GM21390 (cell line): ENCODE measurements at regions not wholly inside any gene's neighbourhood (a gene's known extent, or its start where the extent isn't known, plus 50 kb on each side); places are given as distances from the start of the nearest gene placed in this dataset.
"Not testable (repeated sequence)": the region's sequence is repeated elsewhere in the genome, so short reads cannot be mapped to it uniquely, and the experiment has no call there.

ENCODE experiments used
- ATAC-seq: cut with Tn5 transposase; IDR thresholded peaks from one replicate; pipeline ENCODE4 v1.9.1; 2021; ENCODE audit not compliant: unreplicated experiment

DNA sequence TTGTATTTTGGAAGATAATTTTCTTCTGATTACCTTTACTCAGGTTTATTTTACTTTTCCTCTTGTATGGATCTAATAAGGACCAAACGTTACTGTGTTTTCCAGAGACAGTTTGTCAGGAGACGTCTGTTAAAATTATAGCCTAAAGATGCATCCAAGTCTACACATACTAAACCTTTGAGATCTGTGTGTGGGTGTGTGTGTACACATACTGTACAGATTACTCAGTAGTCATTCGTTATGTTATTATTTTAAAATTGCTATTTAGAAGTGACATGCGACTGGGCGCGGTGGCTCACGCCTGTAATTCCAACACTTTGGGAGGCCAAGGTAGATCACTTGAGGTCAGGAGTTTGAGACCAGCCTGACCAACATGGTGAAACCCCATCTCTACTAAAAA lies 51.6 kb upstream of the CNTLN start:
- ATAC-seq, result no peak

DNA sequence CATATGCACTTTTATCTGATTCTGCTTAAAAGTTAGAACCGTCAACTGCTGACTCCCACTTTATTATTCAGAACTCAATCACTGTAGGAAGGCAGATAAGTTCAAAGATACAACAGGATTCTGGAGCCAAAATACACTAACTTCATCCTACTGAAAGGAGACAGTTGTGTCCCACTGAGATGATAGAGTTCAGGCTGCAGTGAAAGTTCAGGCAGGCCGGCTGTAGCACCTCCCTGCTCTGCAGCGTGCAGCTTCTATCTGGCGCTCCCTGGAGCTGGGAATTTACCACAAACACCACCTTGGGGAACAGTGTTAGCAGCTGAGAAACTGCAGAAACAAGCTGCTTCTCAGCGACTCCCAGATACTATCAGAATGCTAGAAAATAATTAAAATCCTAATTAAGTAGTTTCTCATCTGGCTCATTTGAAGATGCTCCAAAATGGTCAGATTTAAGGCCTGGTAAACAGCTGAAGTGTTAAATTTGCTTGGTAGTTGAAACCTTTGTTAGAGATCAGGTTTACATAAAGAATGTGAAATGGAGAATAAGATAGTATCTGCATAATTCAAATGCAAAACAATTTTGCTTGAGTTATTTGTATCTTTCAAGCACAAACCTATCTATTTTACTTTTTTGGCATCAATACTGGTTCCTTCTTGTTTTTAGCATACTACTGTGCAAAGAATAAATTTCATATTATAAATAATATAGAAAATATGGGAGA lies 52.3 kb upstream of the CNTLN start:
- ATAC-seq, result no peak

DNA sequence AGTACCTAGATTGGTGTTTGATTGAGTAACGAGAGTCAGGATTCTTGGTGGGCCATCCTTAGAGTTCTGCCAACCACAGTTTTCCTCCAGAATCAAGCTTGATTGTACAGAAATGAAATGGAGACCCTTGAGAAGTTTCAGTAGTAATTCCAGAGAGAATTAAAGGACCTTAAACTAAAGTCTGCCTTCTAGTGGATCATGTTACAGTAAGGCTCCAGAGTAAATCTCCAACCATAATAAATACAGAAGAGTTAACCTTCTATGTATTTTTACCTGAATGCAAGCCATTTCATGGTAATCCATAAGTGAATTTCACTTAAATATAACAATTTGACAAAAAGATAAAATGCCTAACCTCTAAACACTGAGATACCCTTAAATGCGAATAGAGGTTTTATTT lies 53.0 kb upstream of the CNTLN start:
- ATAC-seq, result no peak

DNA sequence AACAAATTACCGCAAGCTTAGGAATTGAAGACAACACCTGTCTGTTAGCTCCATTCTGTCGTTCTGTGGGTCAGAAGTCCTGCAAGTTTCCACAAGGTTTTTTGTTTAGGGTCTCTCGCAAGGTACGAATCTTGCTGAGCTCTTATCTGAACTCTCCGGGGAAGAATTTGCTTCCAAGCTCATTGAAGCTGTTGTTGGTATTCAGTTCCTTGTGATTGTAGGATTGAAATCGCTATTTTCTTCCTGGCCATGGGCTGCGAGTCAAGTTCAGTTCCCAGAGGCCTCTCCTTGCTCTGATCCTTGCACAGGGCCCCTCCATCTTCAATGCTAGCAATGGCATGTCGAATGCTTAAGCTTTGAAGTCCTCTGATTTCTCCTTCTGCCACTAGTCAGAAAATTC lies 53.5 kb upstream of the CNTLN start:
- no peak for ATAC-seq

DNA sequence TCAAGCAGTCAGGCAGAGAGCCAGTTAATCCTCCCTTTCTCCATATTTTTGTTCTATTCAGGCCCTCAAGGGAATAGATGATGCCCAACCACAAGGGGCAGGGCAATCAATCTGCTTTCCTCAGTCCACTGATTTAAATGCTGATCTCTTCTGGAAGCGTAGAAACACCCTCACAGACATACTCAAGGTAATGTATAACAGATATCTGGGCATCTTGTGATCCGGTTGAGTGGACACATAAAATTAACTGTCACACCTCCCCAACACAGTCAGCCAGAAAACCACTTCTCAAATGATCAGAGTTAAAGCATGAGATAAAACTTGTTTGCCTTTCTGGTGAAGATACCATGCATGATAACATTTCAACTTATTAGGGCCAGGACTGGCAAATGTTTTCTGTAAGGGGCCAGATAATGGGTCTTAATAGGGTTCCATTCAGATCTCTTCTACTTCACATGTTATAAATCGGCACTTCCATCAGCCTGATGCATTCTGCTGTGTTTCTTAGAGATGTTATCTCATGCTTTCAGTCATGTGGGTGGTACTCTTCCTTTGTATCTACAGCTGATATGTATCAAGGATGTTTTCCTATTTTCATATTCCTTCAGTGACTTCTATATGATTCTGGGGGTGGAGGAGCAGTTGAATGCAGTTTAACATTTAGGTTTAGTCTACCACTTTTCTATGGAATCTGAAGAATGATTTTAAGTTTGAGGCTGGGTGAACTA lies 58.9 kb upstream of the CNTLN start:
- no peak for ATAC-seq

DNA sequence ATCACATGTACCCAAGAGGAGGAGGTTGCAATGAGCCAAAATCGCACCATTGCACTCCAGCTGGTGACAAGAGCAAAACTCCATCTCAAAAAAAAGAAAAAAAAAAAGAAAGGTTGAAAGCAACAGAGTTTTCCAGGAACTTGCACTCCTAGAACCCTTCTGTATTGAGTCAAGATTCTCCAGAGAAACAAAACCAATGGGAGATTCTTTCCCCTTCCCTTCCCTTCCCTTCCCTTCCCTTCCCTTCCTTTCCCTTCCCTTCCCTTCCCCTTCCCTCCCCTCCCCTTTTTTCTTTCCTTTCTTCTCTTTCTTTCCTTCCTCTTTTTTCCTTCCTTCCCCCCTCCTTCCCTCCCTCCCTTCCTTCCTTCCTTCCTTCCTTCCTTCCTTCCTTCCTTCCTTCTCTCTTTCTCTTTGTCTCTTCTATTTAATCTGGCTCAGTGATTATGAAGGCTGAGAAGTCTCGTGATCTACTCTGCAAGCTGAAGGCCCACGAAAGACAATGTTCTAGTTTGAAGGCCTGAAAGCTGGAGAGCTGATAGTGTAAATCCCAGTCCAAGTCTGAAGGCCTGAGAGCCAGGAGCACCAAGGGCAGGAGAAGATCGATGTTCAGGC lies 59.6 kb upstream of the CNTLN start:
- no peak for ATAC-seq

DNA sequence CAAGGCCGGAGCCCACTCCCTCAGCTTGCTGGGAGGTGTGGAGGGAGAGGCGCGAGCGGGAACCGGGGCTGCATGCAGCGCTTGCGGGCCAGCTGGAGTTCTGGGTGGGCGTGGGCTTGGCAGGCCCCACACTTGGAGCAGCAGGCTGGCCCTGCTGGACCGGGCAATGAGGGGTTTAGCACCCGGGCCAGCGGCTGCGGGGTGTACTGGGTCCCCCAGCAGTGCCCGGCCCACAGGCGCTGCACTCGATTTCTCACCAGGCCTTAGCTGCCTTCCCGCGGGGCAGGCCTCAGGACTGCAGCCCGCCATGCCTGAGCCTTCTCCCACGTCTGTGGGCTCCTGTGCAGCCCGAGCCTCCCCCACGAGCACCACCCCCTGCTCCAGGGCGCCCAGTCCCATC lies 62.3 kb upstream of the CNTLN start:
- not testable (repeated sequence) for ATAC-seq

DNA sequence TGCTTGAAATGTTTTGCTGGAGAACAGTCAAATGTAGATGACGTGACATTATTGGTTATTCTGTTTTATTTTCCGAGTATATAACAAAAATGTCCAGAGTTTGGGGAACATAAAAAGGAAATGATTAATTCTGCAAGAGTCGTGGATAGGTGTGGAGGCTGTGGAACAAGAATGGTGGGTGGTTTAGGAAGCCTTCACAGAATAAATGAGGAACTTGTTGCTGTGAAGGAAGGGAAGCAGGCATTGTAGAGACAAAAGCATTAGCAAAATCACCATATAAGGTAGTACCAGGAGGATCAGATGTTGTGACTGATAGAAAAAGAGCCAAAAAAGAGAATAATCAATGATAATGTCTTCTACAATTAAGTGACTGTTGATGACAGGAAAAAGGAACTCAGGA lies 66.2 kb upstream of the CNTLN start:
- no peak for ATAC-seq

DNA sequence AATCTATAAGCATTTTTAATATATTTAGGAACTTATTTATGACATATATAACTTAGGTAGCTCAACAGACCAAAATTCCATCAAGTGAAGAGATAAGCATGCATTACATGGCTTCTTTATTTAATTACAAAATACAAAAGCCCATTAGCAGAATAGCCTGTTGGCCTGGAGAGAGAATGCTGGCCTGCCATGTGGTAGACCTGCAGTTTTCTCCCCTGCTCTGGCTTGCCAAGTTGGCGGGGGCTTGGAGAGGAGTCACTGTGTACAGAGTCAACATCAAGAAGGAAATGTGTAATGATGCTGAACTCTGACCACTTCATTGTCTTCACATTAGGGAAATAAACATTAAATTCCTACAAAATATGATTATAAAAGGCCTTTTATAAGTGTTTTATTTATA lies 69.8 kb upstream of the CNTLN start:
- no peak for ATAC-seq

DNA sequence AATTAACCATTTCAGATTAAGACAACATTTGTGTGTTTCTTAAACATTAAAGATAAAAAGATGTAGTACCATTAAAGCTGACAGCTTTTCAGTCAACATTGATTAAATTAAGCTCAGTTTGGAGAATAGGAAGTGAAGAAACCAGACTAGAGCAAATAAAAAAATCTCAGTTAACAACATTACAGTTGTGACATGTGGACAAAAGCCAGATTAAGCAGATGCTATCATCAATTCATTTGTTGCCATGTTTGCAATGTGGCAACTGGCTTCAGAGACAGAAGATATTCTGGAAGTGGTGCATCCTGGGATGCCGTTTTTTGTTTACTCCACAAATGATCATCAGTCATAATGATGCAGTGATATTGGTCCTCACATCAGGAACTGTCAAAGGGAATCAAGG lies 70.3 kb upstream of the CNTLN start:
- no peak for ATAC-seq

DNA sequence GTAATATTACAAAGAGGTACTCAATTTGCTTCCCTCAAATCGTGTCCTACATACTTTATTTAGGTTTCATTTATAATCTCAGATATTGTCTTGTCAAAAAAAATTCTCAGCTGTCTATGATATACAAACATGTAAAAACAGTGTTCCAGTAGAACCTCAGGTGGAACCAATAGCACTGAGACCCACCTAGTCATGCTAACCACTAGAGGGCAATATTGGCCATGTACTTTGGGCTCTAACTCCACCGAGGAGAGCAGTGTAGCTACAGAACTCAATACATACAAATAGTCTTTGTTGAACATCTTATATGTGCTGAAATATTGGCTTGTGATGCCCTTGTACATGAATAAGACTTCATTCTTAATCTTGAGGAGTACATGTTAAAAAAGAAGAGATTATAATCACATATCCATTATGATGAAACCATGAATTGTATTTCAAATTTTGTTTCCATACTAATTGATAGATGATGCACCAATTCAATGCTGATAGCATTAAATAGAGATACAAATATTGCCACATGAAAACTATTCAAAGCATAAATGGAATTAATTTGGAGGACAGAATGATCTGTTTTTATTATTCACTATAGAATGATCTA lies 71.2 kb upstream of the CNTLN start:
- ATAC-seq, result peak; percentile 88

DNA sequence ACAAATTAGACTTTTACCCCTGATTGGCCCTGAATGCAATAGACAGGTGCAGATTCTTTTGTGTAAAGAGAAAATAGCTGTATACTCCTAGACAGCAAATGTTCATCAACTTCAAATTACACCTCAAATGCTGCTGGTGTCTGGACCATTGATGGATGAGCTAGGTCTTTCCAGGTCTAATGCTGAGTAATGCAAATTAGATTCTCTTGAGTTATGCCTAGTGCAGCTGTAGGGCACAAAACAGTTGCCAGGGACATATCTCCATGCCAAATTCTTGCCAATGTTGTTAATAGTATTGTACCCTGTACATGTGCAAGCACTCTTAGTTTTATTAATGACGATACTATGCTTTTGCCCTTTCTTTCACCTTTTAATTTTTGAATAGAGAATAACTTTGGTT lies 72.3 kb upstream of the CNTLN start:
- no peak for ATAC-seq

DNA sequence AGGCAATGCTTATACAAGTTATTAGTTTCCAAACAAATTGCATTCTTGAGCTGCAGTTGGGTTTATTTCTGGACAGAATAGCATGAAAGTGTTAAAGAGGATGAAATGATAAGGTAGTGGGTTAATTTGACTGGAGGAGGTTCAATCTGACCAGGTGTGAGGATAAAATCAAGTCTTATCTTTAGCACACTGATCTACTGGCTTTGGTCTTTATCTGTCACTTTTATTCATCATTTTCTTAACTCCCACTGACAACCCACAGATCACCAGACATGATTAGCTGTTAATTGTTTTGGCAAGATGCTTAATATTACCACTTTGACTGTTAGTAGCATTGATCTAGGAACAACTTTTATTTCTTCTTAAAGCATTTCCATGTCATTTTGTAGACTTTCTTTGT lies 74.4 kb upstream of the CNTLN start:
- ATAC-seq, result no peak

DNA sequence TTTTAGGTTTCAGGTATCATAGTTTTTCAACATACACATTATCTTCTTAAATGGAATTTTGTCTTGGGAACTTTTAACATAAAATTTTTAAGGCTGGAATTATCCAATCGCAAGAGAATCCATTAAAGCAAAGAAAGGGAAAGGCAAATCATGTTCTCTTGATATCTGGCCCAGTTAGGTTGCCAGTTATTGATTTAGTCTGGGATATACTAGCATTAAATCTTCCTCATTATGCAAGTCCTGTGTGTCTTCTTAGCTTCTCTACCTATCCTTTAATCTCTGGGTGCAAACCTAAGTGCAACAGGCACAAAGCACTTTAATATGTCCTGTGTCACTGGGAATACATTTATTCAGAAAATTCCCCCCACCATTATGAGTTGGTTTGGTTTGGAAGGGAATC lies 75.4 kb upstream of the CNTLN start:
- ATAC-seq, result no peak

DNA sequence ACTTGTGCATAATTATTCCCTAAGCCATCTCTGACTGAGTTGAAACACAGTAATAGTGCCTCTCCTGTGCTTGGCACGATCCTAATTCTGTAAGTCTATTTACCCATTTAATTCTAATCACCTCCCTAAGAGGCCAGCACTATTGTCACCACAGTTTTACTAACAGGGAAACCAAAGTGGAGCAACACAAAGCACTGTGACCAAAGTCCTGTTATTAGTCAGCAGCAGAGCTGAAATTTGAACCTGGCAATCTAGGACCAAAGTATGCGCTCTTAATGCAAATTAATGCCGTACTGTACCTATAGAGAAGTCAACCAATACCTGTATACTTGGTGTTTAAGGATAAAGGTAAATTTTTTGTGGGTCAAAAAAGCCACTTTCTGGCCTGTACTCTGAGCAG lies 77.1 kb upstream of the CNTLN start:
- ATAC-seq, result no peak

DNA sequence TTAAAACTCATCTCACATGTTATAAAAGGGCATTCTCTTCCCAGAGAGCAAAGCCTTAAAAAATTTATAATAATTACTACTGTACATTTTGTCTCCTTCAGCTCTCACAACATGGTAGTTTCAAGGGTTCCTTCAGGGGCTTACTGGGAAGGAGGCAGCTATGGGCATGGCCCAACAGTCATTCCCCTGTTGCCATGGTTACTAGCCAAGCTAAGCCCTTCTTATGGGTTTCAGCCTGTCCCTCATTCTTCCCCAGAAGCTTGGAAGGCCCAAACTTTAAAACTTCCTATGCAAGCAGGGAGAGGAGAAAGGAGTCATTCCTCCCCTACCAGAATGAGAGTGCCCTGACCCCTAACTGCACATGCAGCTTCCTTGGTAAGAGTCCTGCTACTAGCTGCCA lies 82.2 kb upstream of the CNTLN start:
- ATAC-seq, result no peak

DNA sequence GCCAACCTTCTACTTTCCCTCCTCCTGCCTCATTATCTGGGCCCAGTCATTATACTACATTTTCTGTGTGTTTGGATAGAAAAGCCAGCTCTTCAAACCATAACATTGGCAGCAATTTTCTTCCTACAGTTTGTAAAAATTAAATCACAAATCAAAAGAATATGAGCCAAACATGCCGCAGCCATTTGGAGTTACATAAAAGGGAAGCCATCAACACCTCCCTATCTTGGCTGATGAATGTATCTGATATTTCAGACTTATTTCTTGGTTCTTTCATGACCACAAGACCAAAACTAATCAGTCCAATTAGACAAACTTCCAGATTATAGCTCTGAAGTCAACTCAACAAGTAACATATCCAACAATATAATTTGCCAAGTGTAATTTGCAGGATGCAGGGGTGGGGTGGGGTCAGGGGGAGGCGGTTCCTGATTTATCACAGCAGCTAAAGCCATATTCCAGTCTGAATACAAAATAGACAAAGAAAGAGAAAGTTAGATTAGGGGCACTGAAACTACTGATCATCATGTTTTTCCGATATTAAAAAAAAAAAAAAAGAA lies 89.4 kb upstream of the CNTLN start:
- no peak for ATAC-seq

DNA sequence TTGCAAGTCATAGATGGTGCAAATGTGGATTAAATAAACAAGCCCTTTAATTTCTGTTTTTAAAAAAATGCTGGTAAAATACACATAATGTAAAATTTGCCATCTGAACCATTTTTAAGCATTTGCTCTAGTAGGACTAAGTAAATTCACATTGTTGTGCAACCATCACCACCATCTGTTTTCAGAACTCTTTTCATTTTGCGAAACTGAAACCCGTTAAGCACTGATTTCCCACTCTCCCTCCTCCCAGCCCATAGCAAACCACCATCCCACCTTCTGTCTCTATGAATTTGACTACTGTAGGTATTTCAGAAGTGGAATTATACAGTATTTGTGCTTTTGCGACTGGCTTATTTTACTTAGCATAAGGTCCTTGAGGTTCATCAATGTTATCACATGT lies 103.3 kb upstream of the CNTLN start:
- ATAC-seq, result no peak

DNA sequence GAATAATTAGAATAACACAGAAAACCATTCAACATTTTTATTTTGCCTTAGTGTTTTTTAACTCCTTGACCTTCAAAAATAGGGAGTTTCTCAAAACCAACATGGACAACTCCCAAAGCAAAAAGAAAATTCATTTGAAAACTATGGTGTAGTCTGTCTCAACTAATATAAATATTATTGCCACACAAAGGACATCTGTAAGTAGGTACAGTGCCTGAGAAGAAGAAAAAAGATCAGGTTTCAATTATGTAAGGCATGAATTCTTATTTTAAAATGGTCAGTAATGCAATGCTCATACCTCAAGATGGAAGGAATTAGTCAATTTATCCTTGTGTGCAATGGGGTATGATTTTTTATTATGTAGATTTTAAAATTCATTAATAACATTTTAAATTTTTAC lies 109.6 kb upstream of the CNTLN start:
- ATAC-seq, result no peak

DNA sequence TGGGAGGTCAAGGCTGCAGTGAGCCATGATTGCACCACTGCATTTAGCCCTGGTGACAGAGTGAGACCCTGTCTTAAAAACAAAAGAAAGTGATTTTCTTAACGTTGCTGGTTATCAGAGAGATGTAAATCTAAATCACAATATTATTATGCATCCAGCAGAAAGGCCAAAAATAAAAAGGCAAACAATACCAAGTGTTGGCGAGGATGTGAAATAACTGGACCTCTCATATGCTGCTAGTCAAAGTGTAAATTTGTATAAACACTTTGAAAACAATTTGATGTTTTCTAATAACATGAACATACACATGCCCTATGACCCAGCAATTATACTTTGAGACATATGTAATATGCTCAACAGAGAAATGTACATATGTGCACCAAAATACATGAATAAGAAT lies 110.7 kb upstream of the CNTLN start:
- no peak for ATAC-seq

DNA sequence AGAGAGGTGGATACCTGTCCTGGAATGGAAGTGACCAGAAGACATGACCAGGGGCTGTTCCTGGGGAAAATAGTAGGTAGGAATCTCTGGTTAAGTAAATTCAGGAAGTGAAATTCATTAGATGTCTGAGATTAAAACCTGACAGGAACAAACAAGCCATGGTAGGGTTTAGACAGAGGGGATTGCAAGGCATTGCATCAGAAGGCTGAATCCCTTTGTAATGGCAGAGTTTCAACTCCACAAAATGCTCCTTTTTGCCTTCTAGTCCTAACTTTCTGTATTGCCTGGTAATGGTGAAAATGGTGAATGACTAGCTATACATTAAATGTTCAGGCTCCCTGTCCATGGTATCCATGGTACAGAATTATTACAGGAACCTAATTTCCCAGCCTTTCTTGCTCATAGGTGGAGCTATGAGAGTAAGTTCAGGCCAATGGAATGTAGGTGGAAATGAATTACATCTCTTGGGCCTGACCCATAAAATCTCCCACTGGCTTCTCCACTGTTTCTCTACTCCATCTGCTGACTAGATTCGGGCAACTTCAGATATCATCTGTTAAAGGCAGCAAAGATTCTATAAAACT lies 113.4 kb upstream of the CNTLN start:
- no peak for ATAC-seq
